IMR-90 (cell line): ENCODE measurements at regions not wholly inside any gene's neighbourhood (a gene's known extent, or its start where the extent isn't known, plus 50 kb on each side); places are given as distances from the start of the nearest gene placed in this dataset.

Source experiments
- ATAC-seq: fragments of 200-7000 bp; cut with Tn5 transposase; 2 replicates; pipeline ENCODE4 v1.9.1; 2020; ENCODE audit warnings: low read depth, mild to moderate bottlenecking, moderate library complexity
- BruUV-seq: library from RNA; stranded (reverse); fragments of 400-500 nt; replicated peaks from 2 replicates; lab custom pipeline; 2021; lab: Mats Ljungman, UMichigan
- CTCF ChIA-PET: fragments of 300-600 bp; formaldehyde crosslinking; extraction: SDS; loops from one replicate; lab custom pipeline; 2021; ENCODE audit warnings: antibody characterized with exemption; lab: Yijun Ruan, JAX
- POLR2A ChIA-PET: fragments of 300-600 bp; sonication (Branson Sonifier 250); formaldehyde crosslinking; loops from one replicate; lab custom pipeline; 2022; ENCODE audit warnings: antibody characterized with exemption; ENCODE audit not compliant: unreplicated experiment; lab: Charles Lee
- DNase-seq: peaks from one replicate; pipeline ENCODE4 v3.0.0; 2013
- H2AFZ ChIP-seq: replicated peaks from 2 replicates; pipeline ENCODE3; 2013; ENCODE audit warnings: low read length, mild to moderate bottlenecking; ENCODE audit not compliant: poor library complexity
- H2AK5ac ChIP-seq: 2 replicates; pipeline ENCODE4 v1.6.1; 2013; ENCODE audit warnings: low read depth, low read length, inconsistent platforms
- H2AK9ac ChIP-seq: replicated peaks from 2 replicates; pipeline ENCODE3; 2013; ENCODE audit warnings: mild to moderate bottlenecking, low read depth, low read length, moderate library complexity; ENCODE audit not compliant: poor library complexity
- H2BK120ac ChIP-seq: 2 replicates; pipeline ENCODE4 v1.6.1; 2013; ENCODE audit warnings: low read depth, low read length, inconsistent platforms
- H2BK15ac ChIP-seq: 3 replicates; pipeline ENCODE4 v1.6.1; 2013; ENCODE audit warnings: low read depth, low read length, inconsistent platforms
- H2BK20ac ChIP-seq: 2 replicates; pipeline ENCODE4 v1.6.1; 2013; ENCODE audit warnings: low read depth, mild to moderate bottlenecking, inconsistent platforms, low read length, moderate library complexity
- H2BK5ac ChIP-seq: 2 replicates; pipeline ENCODE4 v1.6.1; 2013; ENCODE audit warnings: mild to moderate bottlenecking, low read depth, low read length, inconsistent platforms; ENCODE audit not compliant: poor library complexity, severe bottlenecking
- H3K14ac ChIP-seq: replicated peaks from 2 replicates; pipeline ENCODE4 v1.6.1; 2013; ENCODE audit warnings: low read depth, low read length, inconsistent platforms
- H3K18ac ChIP-seq: 2 replicates; pipeline ENCODE4 v1.6.1; 2013; ENCODE audit warnings: low read depth, low read length, control low read depth
- H3K23ac ChIP-seq: 2 replicates; pipeline ENCODE4 v1.6.1; 2013; ENCODE audit warnings: low read depth, low read length, inconsistent platforms
- H3K27ac ChIP-seq: 2 replicates; pipeline ENCODE4 v1.5.1; 2013; ENCODE audit warnings: mild to moderate bottlenecking, control low read depth, low read length; ENCODE audit not compliant: insufficient read depth
- H3K27me3 ChIP-seq: 2 replicates; pipeline ENCODE4 v1.6.1; 2013; ENCODE audit warnings: low read length; ENCODE audit not compliant: control insufficient read depth, insufficient read depth
- H3K36me3 ChIP-seq: 2 replicates; pipeline ENCODE4 v1.6.1; 2013; ENCODE audit warnings: low read length, mixed read lengths; ENCODE audit not compliant: control insufficient read depth, insufficient read depth
- H3K4ac ChIP-seq: 2 replicates; pipeline ENCODE4 v1.6.1; 2013; ENCODE audit warnings: low read depth, low read length, inconsistent platforms
- H3K4me1 ChIP-seq: 2 replicates; pipeline ENCODE4 v1.6.1; 2013; ENCODE audit warnings: low read length, mixed read lengths; ENCODE audit not compliant: control insufficient read depth, insufficient read depth
- H3K4me2 ChIP-seq: 2 replicates; pipeline ENCODE4 v1.6.1; 2013; ENCODE audit warnings: low read depth, mild to moderate bottlenecking, control low read depth, low read length, moderate library complexity
- H3K4me3 ChIP-seq: 2 replicates; pipeline ENCODE4 v1.5.1; 2013; ENCODE audit warnings: low read depth, mild to moderate bottlenecking, control low read depth, low read length, moderate library complexity; ENCODE audit not compliant: insufficient read depth
- H3K56ac ChIP-seq: 2 replicates; pipeline ENCODE4 v1.6.1; 2013; ENCODE audit warnings: low read length, inconsistent platforms; ENCODE audit not compliant: insufficient read depth; ENCODE audit errors: extremely low read depth
- H3K79me1 ChIP-seq, 2 experiments: 2 replicates each; pipeline ENCODE4 v1.6.1; 2013; ENCODE audit warnings: low read length in 2 of 2, inconsistent platforms in 1 of 2, low read depth in 1 of 2
- H3K9ac ChIP-seq: 2 replicates; pipeline ENCODE4 v1.6.1; 2013; ENCODE audit warnings: low read depth, low read length, control low read depth
- H3K9me1 ChIP-seq: 2 replicates; pipeline ENCODE4 v1.6.1; 2013; ENCODE audit warnings: low read length, inconsistent platforms; ENCODE audit not compliant: insufficient read depth
- H3K9me3 ChIP-seq: 2 replicates; pipeline ENCODE4 v1.6.1; 2013; ENCODE audit warnings: low read length; ENCODE audit not compliant: control insufficient read depth, insufficient read depth
- H4K20me1 ChIP-seq: 2 replicates; pipeline ENCODE4 v1.6.1; 2013; ENCODE audit warnings: low read length, inconsistent platforms; ENCODE audit not compliant: insufficient read depth
- H4K5ac ChIP-seq: 2 replicates; pipeline ENCODE4 v1.6.1; 2013; ENCODE audit warnings: mild to moderate bottlenecking, low read depth, low read length, control low read depth
- H4K8ac ChIP-seq, 2 experiments: 2 replicates each; pipeline ENCODE4 v1.6.1; 2013; ENCODE audit warnings: low read depth in 2 of 2, low read length in 2 of 2, control low read depth in 1 of 2, inconsistent platforms in 1 of 2
- H4K91ac ChIP-seq: 2 replicates; pipeline ENCODE4 v1.6.1; 2013; ENCODE audit warnings: low read depth, low read length, inconsistent platforms; ENCODE audit not compliant: insufficient read depth
- BHLHE40 ChIP-seq: fragments of 150-350 bp; IDR thresholded peaks from 2 replicates; pipeline ENCODE4 v1.6.1; 2016; ENCODE audit warnings: mild to moderate bottlenecking, low read depth, low read length
- CEBPB ChIP-seq: IDR thresholded peaks from 2 replicates; pipeline ENCODE4 v1.6.1; 2012; ENCODE audit warnings: low read depth, low read length, improper control_type of control experiment
- CHD1 ChIP-seq: IDR thresholded peaks from 2 replicates; pipeline ENCODE4 v1.6.1; 2012; ENCODE audit warnings: low read depth, low read length, improper control_type of control experiment
- CTCF ChIP-seq: conservative IDR thresholded peaks from 2 replicates; pipeline ENCODE4 v1.5.1; 2012; ENCODE audit warnings: mild to moderate bottlenecking, low read depth, low read length, improper control_type of control experiment
- ELK1 ChIP-seq: fragments of 150-350 bp; IDR thresholded peaks from 2 replicates; pipeline ENCODE4 v1.6.1; 2016; ENCODE audit warnings: low read depth, mild to moderate bottlenecking, low read length, moderate library complexity, borderline replicate concordance
- FOS ChIP-seq: fragments of 150-350 bp; IDR thresholded peaks from 2 replicates; pipeline ENCODE4 v1.6.1; 2016; ENCODE audit warnings: low read depth, low read length
- MAFK ChIP-seq: IDR thresholded peaks from 2 replicates; pipeline ENCODE4 v1.6.1; 2012; ENCODE audit warnings: low read depth, low read length, improper control_type of control experiment
- MAZ ChIP-seq: IDR thresholded peaks from 2 replicates; pipeline ENCODE4 v1.6.1; 2012; ENCODE audit warnings: low read depth, mild to moderate bottlenecking, low read length, improper control_type of control experiment, moderate library complexity, borderline replicate concordance
- MXI1 ChIP-seq: IDR thresholded peaks from 2 replicates; pipeline ENCODE4 v1.6.1; 2012; ENCODE audit warnings: low read depth, mild to moderate bottlenecking, low read length, moderate library complexity, borderline replicate concordance
- NFE2L2 ChIP-seq: fragments of 150-350 bp; IDR thresholded peaks from 2 replicates; pipeline ENCODE4 v1.6.1; 2016; ENCODE audit warnings: low read depth, mild to moderate bottlenecking, low read length
- POLR2A ChIP-seq: IDR thresholded peaks from 2 replicates; pipeline ENCODE4 v1.6.1; 2012; ENCODE audit warnings: mild to moderate bottlenecking, low read depth, low read length
- RAD21 ChIP-seq: IDR thresholded peaks from 2 replicates; pipeline ENCODE4 v1.6.1; 2012; ENCODE audit warnings: low read length, improper control_type of control experiment
- RCOR1 ChIP-seq: IDR thresholded peaks from 2 replicates; pipeline ENCODE4 v1.6.1; 2012; ENCODE audit warnings: mild to moderate bottlenecking, low read length, improper control_type of control experiment; ENCODE audit not compliant: insufficient replicate concordance
- RFX5 ChIP-seq: IDR thresholded peaks from 2 replicates; pipeline ENCODE4 v1.8.0; 2012; ENCODE audit warnings: low read depth, mild to moderate bottlenecking, low read length, moderate library complexity
- SMC3 ChIP-seq: fragments of 150-350 bp; IDR thresholded peaks from 2 replicates; pipeline ENCODE4 v1.6.1; 2016; ENCODE audit warnings: low read depth, mild to moderate bottlenecking, antibody characterized with exemption, low read length, moderate library complexity
- WGBS, 2 experiments: methylation state at CpG; one replicate each; pipeline versions ENCODE4 v1.1.5 to v1.1.7; 2013; ENCODE audit warnings: missing lambda C conversion rate in 2 of 2; ENCODE audit not compliant: insufficient read length in 1 of 2; ENCODE audit errors: extremely low coverage in 2 of 2; 5-methylcytosine and 5-hydroxymethylcytosine counted together
- dilution Hi-C: fragments of 300-500 bp; cut with HindIII; formaldehyde crosslinking; loops from one replicate; pipeline ENCODE4 v1.14.3; 2018; ENCODE audit warnings: low sequenced_read_pairs; ENCODE audit not compliant: unreplicated experiment
- in situ Hi-C: fragments of 300-500 bp; cut with MboI; formaldehyde crosslinking; loops from 3 replicates; pipeline ENCODE4 v1.14.3; 2019; ENCODE audit warnings: low sequenced_read_pairs, inconsistent platforms, mixed read lengths
- intact Hi-C: fragments of 100-400 bp; cut with micrococcal nuclease; formaldehyde crosslinking; loops from 2 replicates; pipeline ENCODE4 v1.10.0; 2022
- TF ChIP-seq, protein P1 (sequence below): fragments of 150-350 bp; IDR thresholded peaks from 2 replicates; pipeline ENCODE4 v1.6.1; 2017; ENCODE audit warnings: mild to moderate bottlenecking, antibody characterized with exemption, low read length, low read depth

DNA sequence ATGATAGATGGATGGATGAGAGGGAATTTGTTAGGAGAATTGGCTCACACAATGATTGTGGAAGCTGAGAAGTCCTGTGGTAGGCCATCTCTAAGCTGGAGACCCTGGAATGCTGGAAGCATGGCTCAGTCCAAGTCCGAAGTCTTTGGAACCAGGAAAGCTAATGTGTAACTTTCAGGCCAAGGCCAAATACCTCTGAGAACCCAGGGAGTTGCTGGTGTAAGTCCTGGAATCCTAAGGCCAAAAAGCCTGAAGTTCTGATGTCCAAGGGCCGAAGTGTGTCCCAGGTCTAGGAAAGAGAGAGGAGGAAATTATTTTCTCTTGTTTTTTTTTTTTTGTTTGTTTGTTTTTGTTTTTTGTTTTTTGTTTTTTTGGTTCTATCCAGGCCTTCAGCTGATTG, 492.2 kb upstream of the GCFC2 start:
- Histone ChIP-seq H2BK20ac (no peak overlapping the region), H4K20me1 (no peaks in the 10 kb centered on the region), H3K27me3 (no peaks in the 10 kb centered on the region), H3K9me1 (no peaks in the 10 kb centered on the region), H3K18ac (no peak overlapping the region), H3K36me3 (no peaks in the 10 kb centered on the region), H2AFZ (no peak overlapping the region), H2BK120ac (no peak overlapping the region), H3K4me2 (no peak overlapping the region), H4K91ac (no peak overlapping the region), H3K23ac (no peak overlapping the region), H4K5ac (no peak overlapping the region), H3K14ac (no peak overlapping the region), H3K27ac (no peak overlapping the region), H2AK9ac (no peak overlapping the region), H2BK15ac (no peak overlapping the region), H2AK5ac (no peak overlapping the region), H3K4me3 (no peak overlapping the region), H2BK5ac (no peak overlapping the region), H3K4me1 (no peaks in the 10 kb centered on the region), H3K79me1 (no peaks in the 10 kb centered on the region), H4K8ac (no peak overlapping the region), H3K9ac (no peak overlapping the region), H3K56ac (no peak overlapping the region), H3K4ac (no peak overlapping the region), H3K9me3 (no peaks in the 10 kb centered on the region)
- ATAC-seq (no peak), DNase-seq (no peak)
- intact Hi-C loops: no loop called here
- no TSS peak for BruUV-seq
- no peak for TF ChIP-seq POLR2A
- TF ChIP-seq RAD21: no peak
- TF ChIP-seq NFE2L2: no peak
- no peak for TF ChIP-seq RCOR1
- TF ChIP-seq SMC3: no peak
- no peak for TF ChIP-seq CHD1
- TF ChIP-seq, protein P1, sequence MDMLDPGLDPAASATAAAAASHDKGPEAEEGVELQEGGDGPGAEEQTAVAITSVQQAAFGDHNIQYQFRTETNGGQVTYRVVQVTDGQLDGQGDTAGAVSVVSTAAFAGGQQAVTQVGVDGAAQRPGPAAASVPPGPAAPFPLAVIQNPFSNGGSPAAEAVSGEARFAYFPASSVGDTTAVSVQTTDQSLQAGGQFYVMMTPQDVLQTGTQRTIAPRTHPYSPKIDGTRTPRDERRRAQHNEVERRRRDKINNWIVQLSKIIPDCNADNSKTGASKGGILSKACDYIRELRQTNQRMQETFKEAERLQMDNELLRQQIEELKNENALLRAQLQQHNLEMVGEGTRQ: no peak
- no peak for TF ChIP-seq RFX5
- TF ChIP-seq MAZ: no peak
- TF ChIP-seq MAFK: no peak
- TF ChIP-seq CEBPB: no peak
- no peak for TF ChIP-seq BHLHE40
- TF ChIP-seq CTCF: no peak
- TF ChIP-seq ELK1: no peak
- TF ChIP-seq FOS: no peak
- no peak for TF ChIP-seq MXI1
- dilution Hi-C loops: no loop called here
- no CpG with 5 or more reads among the region's 2 CpGs for WGBS, 2 experiments
- POLR2A ChIA-PET: no interaction called here
- CTCF ChIA-PET: no interaction called here
- in situ Hi-C loops: no loop called here
